HepG2 (cell line): ENCODE measurements at regions not wholly inside any gene's neighbourhood (a gene's known extent, or its start where the extent isn't known, plus 50 kb on each side); places are given as distances from the start of the nearest gene placed in this dataset.

ENCODE experiments used
- DR1 ChIP-seq: sonication (generic); formaldehyde crosslinking; IDR thresholded peaks from 2 replicates; pipeline ENCODE4 v1.8.0; 2021; ENCODE audit warnings: mild to moderate bottlenecking, missing genetic modification reagents, inconsistent platforms
- FOXJ3 ChIP-seq: sonication (generic); formaldehyde crosslinking; IDR thresholded peaks from 2 replicates; pipeline ENCODE4 v1.4.0; 2020; ENCODE audit warnings: missing genetic modification reagents, mild to moderate bottlenecking, borderline replicate concordance
- HNRNPK ChIP-seq: fragments of 200-400 bp; formaldehyde crosslinking; IDR thresholded peaks from 2 replicates; pipeline ENCODE4 v1.6.1; 2018; ENCODE audit warnings: low read length, low read depth, moderate library complexity, mild to moderate bottlenecking; ENCODE audit not compliant: poor library complexity, severe bottlenecking
- KMT2A ChIP-seq: sonication (generic); formaldehyde crosslinking; IDR thresholded peaks from 2 replicates; pipeline ENCODE4 v1.4.0; 2020; ENCODE audit warnings: missing genetic modification reagents
- LCORL ChIP-seq, 2 experiments: fragments of 450-650 bp in 1 of 2; sonication (generic) in 1 of 2; formaldehyde crosslinking in 1 of 2; IDR thresholded peaks; 2 replicates each; pipeline versions ENCODE4 v1.5.0 to v1.6.1; 2017 to 2020; ENCODE audit warnings: antibody characterized with exemption in 1 of 2, missing genetic modification reagents in 1 of 2
- NBN ChIP-seq: fragments of 450-650 bp; conservative IDR thresholded peaks from 2 replicates; pipeline ENCODE4 v1.6.1; 2017
- TAF15 ChIP-seq: fragments of 200-400 bp; formaldehyde crosslinking; IDR thresholded peaks from one replicate; pipeline ENCODE4 v1.6.1; 2018; ENCODE audit warnings: mild to moderate bottlenecking, low read depth, low read length; ENCODE audit not compliant: poor library complexity, severe bottlenecking
- TFDP2 ChIP-seq: sonication (generic); formaldehyde crosslinking; IDR thresholded peaks from 2 replicates; pipeline ENCODE4 v1.4.0; 2020; ENCODE audit warnings: missing genetic modification reagents
- TSC22D2 ChIP-seq: sonication (generic); formaldehyde crosslinking; IDR thresholded peaks from 2 replicates; pipeline ENCODE4 v1.5.1; 2020; ENCODE audit warnings: missing genetic modification reagents, mild to moderate bottlenecking, borderline replicate concordance
- ZBTB3 ChIP-seq: sonication (generic); formaldehyde crosslinking; IDR thresholded peaks from 2 replicates; pipeline ENCODE4 v1.4.0; 2020; ENCODE audit warnings: low read depth, mild to moderate bottlenecking, moderate library complexity, missing genetic modification reagents, borderline replicate concordance
- ZFP1 ChIP-seq: IDR thresholded peaks from 2 replicates; pipeline ENCODE4 v1.6.1; 2016
- ZNF180 ChIP-seq: sonication (generic); formaldehyde crosslinking; IDR thresholded peaks from 2 replicates; pipeline ENCODE4 v1.4.0; 2020; ENCODE audit warnings: low read depth, missing genetic modification reagents, borderline replicate concordance
- ZNF24 ChIP-seq: fragments of 450-650 bp; IDR thresholded peaks from 2 replicates; pipeline ENCODE4 v1.6.1; 2017; ENCODE audit warnings: antibody characterized with exemption, mild to moderate bottlenecking
- ZNF512 ChIP-seq: sonication (generic); formaldehyde crosslinking; IDR thresholded peaks from 2 replicates; pipeline ENCODE4 v1.4.0; 2020; ENCODE audit warnings: mild to moderate bottlenecking, missing genetic modification reagents
- ZNF800 ChIP-seq: sonication (generic); formaldehyde crosslinking; IDR thresholded peaks from 2 replicates; pipeline ENCODE4 v1.4.0; 2020; ENCODE audit warnings: missing genetic modification reagents
- ZSCAN21 ChIP-seq: sonication (generic); formaldehyde crosslinking; IDR thresholded peaks from 2 replicates; pipeline ENCODE4 v1.8.0; 2022; ENCODE audit warnings: mild to moderate bottlenecking, missing genetic modification reagents, moderate library complexity, borderline replicate concordance
- ZSCAN29 ChIP-seq: sonication (generic); formaldehyde crosslinking; conservative IDR thresholded peaks from 2 replicates; pipeline ENCODE4 v1.4.0; 2020; ENCODE audit warnings: mild to moderate bottlenecking, missing genetic modification reagents
- TF ChIP-seq, protein P1 (sequence below): sonication (generic); formaldehyde crosslinking; IDR thresholded peaks from 2 replicates; pipeline ENCODE4 v1.4.0; 2020; ENCODE audit warnings: missing genetic modification reagents, borderline replicate concordance
- TF ChIP-seq, protein P2 (sequence below): sonication (generic); formaldehyde crosslinking; conservative IDR thresholded peaks from 2 replicates; pipeline ENCODE4 v1.8.0; 2022; ENCODE audit warnings: missing genetic modification reagents
- TF ChIP-seq, protein P3 (sequence below): IDR thresholded peaks from 2 replicates; pipeline ENCODE4 v1.6.1; 2012; ENCODE audit warnings: inconsistent platforms

DNA sequence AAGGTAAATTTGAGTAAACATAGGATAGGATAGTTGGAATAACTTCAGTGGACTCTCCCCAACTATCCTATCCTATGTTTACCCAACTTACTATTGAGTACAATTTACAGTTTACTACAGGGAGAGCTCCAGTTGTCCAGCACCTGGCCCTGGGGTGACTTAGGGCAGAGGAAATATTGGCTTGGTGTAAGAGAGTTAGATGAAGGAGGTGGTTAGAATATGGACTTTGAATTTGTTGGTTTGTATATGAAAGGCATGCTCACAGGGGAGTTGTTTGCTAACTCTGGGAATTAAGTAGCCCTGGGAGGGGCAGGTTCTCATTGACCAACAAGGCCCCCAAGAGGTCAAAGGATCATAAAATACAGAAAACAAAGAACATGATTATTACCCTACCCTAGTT lies 497.7 kb downstream of the ARL4A start (continued):
- TF ChIP-seq, protein P1, sequence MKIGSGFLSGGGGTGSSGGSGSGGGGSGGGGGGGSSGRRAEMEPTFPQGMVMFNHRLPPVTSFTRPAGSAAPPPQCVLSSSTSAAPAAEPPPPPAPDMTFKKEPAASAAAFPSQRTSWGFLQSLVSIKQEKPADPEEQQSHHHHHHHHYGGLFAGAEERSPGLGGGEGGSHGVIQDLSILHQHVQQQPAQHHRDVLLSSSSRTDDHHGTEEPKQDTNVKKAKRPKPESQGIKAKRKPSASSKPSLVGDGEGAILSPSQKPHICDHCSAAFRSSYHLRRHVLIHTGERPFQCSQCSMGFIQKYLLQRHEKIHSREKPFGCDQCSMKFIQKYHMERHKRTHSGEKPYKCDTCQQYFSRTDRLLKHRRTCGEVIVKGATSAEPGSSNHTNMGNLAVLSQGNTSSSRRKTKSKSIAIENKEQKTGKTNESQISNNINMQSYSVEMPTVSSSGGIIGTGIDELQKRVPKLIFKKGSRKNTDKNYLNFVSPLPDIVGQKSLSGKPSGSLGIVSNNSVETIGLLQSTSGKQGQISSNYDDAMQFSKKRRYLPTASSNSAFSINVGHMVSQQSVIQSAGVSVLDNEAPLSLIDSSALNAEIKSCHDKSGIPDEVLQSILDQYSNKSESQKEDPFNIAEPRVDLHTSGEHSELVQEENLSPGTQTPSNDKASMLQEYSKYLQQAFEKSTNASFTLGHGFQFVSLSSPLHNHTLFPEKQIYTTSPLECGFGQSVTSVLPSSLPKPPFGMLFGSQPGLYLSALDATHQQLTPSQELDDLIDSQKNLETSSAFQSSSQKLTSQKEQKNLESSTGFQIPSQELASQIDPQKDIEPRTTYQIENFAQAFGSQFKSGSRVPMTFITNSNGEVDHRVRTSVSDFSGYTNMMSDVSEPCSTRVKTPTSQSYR (CRISPR knock-in tag), result peak; percentile 39; the same call in 1 of the 2 replicates
- TF ChIP-seq TFDP2 (CRISPR knock-in tag) (no peak), FOXJ3 (CRISPR knock-in tag) (peak; percentile 93; the same call in 1 of the 2 replicates), TAF15 (no peak), ZNF512 (no peak), ZBTB3 (no peak), ZSCAN29 (no peak), LCORL (IDR thresholded peaks at IDR 0.05) (no peak), LCORL (CRISPR knock-in tag; IDR thresholded peaks at IDR 0.05) (peak; percentile 42; the same call in 1 of the 2 replicates), ZSCAN21 (CRISPR knock-in tag) (no peak), ZNF24 (peak; percentile 35; the same call in 1 of the 2 replicates), NBN (no peak), DR1 (no peak), ZNF800 (CRISPR knock-in tag) (no peak), HNRNPK (no peak), TSC22D2 (CRISPR knock-in tag) (no peak), ZFP1 (CRISPR knock-in tag) (peak; percentile 74; the same call in 1 of the 2 replicates), ZNF180 (CRISPR knock-in tag) (no peak), KMT2A (CRISPR knock-in tag) (no peak)
- TF ChIP-seq, protein P2, sequence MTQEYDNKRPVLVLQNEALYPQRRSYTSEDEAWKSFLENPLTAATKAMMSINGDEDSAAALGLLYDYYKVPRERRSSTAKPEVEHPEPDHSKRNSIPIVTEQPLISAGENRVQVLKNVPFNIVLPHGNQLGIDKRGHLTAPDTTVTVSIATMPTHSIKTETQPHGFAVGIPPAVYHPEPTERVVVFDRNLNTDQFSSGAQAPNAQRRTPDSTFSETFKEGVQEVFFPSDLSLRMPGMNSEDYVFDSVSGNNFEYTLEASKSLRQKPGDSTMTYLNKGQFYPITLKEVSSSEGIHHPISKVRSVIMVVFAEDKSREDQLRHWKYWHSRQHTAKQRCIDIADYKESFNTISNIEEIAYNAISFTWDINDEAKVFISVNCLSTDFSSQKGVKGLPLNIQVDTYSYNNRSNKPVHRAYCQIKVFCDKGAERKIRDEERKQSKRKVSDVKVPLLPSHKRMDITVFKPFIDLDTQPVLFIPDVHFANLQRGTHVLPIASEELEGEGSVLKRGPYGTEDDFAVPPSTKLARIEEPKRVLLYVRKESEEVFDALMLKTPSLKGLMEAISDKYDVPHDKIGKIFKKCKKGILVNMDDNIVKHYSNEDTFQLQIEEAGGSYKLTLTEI (CRISPR knock-in tag), result no peak
- TF ChIP-seq, protein P3, sequence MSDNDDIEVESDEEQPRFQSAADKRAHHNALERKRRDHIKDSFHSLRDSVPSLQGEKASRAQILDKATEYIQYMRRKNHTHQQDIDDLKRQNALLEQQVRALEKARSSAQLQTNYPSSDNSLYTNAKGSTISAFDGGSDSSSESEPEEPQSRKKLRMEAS, result no peak; the same call in 1 of the 2 replicates
